ENCODE measurements at regions not wholly inside any gene's neighbourhood (a gene's known extent, or its start where the extent isn't known, plus 50 kb on each side); places are given as distances from the start of the nearest gene placed in this dataset.
"Not testable (repeated sequence)": the region's sequence is repeated elsewhere in the genome, so short reads cannot be mapped to it uniquely, and the experiment has no call there.

DNA sequence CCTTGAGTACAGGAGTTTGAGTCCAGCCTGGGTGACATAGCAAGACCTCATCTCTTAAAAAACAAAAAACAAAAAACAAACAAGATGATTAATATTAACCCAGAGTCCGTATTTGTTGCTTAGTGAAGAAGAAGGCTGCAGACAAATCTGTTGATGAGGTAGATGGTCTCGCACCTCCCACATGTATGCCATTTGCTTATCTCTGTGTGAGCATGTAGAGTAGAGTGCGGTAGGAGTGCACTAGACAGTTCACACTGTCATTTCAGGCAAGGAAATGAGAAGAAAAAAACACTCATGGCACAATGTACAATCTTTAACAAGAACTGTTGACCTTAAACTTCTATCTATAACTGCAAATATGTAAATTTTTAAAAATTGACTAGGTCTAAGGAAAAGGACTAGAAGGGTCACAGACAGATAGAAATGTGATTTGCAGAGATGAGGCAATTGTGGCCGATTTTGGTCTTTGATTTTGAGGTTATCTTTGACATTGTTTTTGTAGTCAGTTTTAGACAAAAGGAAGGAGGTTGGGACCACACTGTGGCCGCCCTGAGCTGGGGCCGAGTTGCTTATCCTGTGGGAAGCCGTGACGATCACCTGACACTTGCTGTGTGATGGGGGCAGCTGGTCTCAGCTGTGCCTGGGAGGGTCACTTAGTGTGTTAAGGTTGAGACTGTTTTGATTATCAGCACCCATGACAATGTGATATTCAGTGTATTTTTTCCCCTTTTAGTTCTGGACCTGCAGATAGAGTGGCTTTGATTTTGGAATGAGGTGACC lies 127.2 kb downstream of the LAT start:
- H2BK5ac ChIP-seq (ENCODE audit: low read depth, low read length, poor library complexity, severe bottlenecking); H3K27me3 ChIP-seq (ENCODE audit: control insufficient read depth, insufficient read depth, low read length); H3K9me3 ChIP-seq (ENCODE audit: control insufficient read depth, insufficient read depth, low read length); DNase-seq; H2AFZ ChIP-seq (replicated peaks; ENCODE audit: low read length, poor library complexity); H3K4me3 ChIP-seq (ENCODE audit: insufficient read depth, low read depth, low read length); H3K79me1 ChIP-seq (ENCODE audit: low read depth in 1 of 2, low read length in 2 of 2); CTCF ChIA-PET; H3K4ac ChIP-seq (ENCODE audit: low read depth, low read length); H3K27ac ChIP-seq (ENCODE audit: insufficient read depth, low read length); H2AK9ac ChIP-seq (replicated peaks; ENCODE audit: low read depth, low read length, poor library complexity); H3K9me1 ChIP-seq (ENCODE audit: insufficient read depth, low read length); H3K23ac ChIP-seq (ENCODE audit: low read depth, low read length); POLR2A ChIA-PET (ENCODE audit: unreplicated experiment); H4K5ac ChIP-seq (ENCODE audit: low read depth, low read length); H3K9ac ChIP-seq (ENCODE audit: low read depth, low read length); BruUV-seq (replicated peaks); H4K91ac ChIP-seq (ENCODE audit: insufficient read depth, low read depth, low read length); H3K14ac ChIP-seq (replicated peaks; ENCODE audit: low read depth, low read length); ATAC-seq (ENCODE audit: low read depth); H4K8ac ChIP-seq (ENCODE audit: low read depth in 2 of 2, low read length in 2 of 2); H4K20me1 ChIP-seq (ENCODE audit: insufficient read depth, low read length); H2BK20ac ChIP-seq (ENCODE audit: low read depth, low read length); H3K18ac ChIP-seq (ENCODE audit: low read depth, low read length); H3K36me3 ChIP-seq (ENCODE audit: control insufficient read depth, insufficient read depth, low read length); H2BK15ac ChIP-seq (ENCODE audit: low read depth, low read length); intact Hi-C loops (cut with micrococcal nuclease); in situ Hi-C loops (cut with MboI; ENCODE audit: low sequenced_read_pairs); H3K4me2 ChIP-seq (ENCODE audit: low read depth, low read length); dilution Hi-C loops (cut with HindIII; ENCODE audit: low sequenced_read_pairs, unreplicated experiment); H3K56ac ChIP-seq (ENCODE audit: extremely low read depth, insufficient read depth, low read length): not testable (repeated sequence)
- peak overlapping the region; percentile 13; the same call in 1 of the 2 replicates for H2AK5ac ChIP-seq (ENCODE audit: low read depth, low read length)
- H3K4me1 ChIP-seq (ENCODE audit: control insufficient read depth, insufficient read depth, low read length), result peaks cover 10% of the 10 kb centered on the region; the same call in 1 of the 2 replicates
- 100% methylated on average over 1 of the region's 8 CpGs; no CpG with 5 or more reads in 1 of the 2 experiments for WGBS, 2 experiments (ENCODE audit: extremely low coverage in 2 of 2, insufficient read length in 1 of 2)
- H2BK120ac ChIP-seq (ENCODE audit: low read depth, low read length), result peak overlapping the region; percentile 27; the same call in 1 of the 2 replicates

Data from IMR-90 (cell line).